SK-N-SH (cell line): ENCODE measurements at regions not wholly inside any gene's neighbourhood (a gene's known extent, or its start where the extent isn't known, plus 50 kb on each side); places are given as distances from the start of the nearest gene placed in this dataset.

Experiments used
- CTCF ChIA-PET: fragments of 300-600, 350-600 bp; formaldehyde crosslinking; extraction: SDS; loops from one replicate; lab custom pipeline; 2021; lab: Yijun Ruan, JAX
- POLR2A ChIA-PET: fragments of 350-600 bp; sonication (Branson Sonifier 250); formaldehyde crosslinking; extraction: SDS; loops from one replicate; lab custom pipeline; 2020; ENCODE audit warnings: antibody characterized with exemption, inconsistent platforms; lab: Yijun Ruan, JAX
- DNase-seq: peaks from one replicate; pipeline ENCODE4 v3.0.0; 2012
- H2AFZ ChIP-seq: fragments of 200-600 bp; sonication (generic); 2 replicates; pipeline ENCODE4 v1.8.1; 2016; ENCODE audit warnings: antibody characterized with exemption, mild to moderate bottlenecking, low read depth
- H3F3A ChIP-seq: fragments of 200-600 bp; sonication (generic); replicated peaks from 2 replicates; pipeline ENCODE3; 2016; ENCODE audit warnings: antibody characterized with exemption, mild to moderate bottlenecking; ENCODE audit not compliant: insufficient read depth
- H3K27ac ChIP-seq, 2 experiments: fragments of 200-500 bp in 1 of 2; fragments of 200-600 bp in 1 of 2; sonication (Bioruptor generic) in 1 of 2; sonication (generic), shearing (Covaris generic) in 1 of 2; 2 replicates each; pipeline versions ENCODE4 v1.5.1 to v1.6.1; 2014 to 2016; ENCODE audit warnings: low read depth in 2 of 2, inconsistent platforms in 1 of 2, low read length in 1 of 2, mild to moderate bottlenecking in 1 of 2, mixed read lengths in 1 of 2
- H3K27me3 ChIP-seq: fragments of 200-600 bp; sonication (generic), shearing (Covaris generic); 2 replicates; pipeline ENCODE4 v1.6.1; 2016; ENCODE audit warnings: mixed run types; ENCODE audit not compliant: insufficient read depth
- H3K36me3 ChIP-seq, 2 experiments: fragments of 200-500 bp in 1 of 2; fragments of 200-600 bp in 1 of 2; sonication (Bioruptor generic) in 1 of 2; sonication (generic) in 1 of 2; replicated peaks in 1 of 2; 2 replicates each; pipeline versions ENCODE3 to v1.5.1; 2014 to 2016; ENCODE audit warnings: low read length in 1 of 2, mild to moderate bottlenecking in 1 of 2; ENCODE audit not compliant: insufficient read depth in 2 of 2, control insufficient read depth in 1 of 2
- H3K4me1 ChIP-seq, 2 experiments: fragments of 200-500 bp in 1 of 2; fragments of 200-600 bp in 1 of 2; sonication (Bioruptor generic) in 1 of 2; sonication (generic), shearing (Covaris generic) in 1 of 2; 2 replicates each; pipeline versions ENCODE4 v1.5.1 to v1.6.1; 2014 to 2016; ENCODE audit warnings: low read depth in 1 of 2, low read length in 1 of 2, mixed run types in 1 of 2; ENCODE audit not compliant: insufficient read depth in 2 of 2, control insufficient read depth in 1 of 2
- H3K4me2 ChIP-seq: fragments of 200-600 bp; sonication (generic), shearing (Covaris generic); 2 replicates; pipeline ENCODE4 v1.6.1; 2017; ENCODE audit warnings: mixed run types
- H3K4me3 ChIP-seq, 2 experiments: fragments of 200-500 bp in 1 of 2; fragments of 200-600 bp in 1 of 2; sonication (Bioruptor generic) in 1 of 2; sonication (generic), shearing (Covaris generic) in 1 of 2; 2 replicates each; pipeline versions ENCODE4 v1.5.1 to v1.8.1; 2014 to 2016; ENCODE audit warnings: low read depth in 2 of 2, inconsistent platforms in 1 of 2, low read length in 1 of 2, mild to moderate bottlenecking in 1 of 2, mixed read lengths in 1 of 2, moderate library complexity in 1 of 2
- H3K79me2 ChIP-seq: fragments of 200-600 bp; sonication (generic); 2 replicates; pipeline ENCODE4 v1.8.1; 2017; ENCODE audit warnings: mild to moderate bottlenecking; ENCODE audit not compliant: insufficient read depth
- H3K9ac ChIP-seq: fragments of 200-600 bp; sonication (generic); 2 replicates; pipeline ENCODE4 v1.6.1; 2017; ENCODE audit warnings: mixed run types
- H3K9me2 ChIP-seq: fragments of 200-600 bp; sonication (generic); 2 replicates; pipeline ENCODE4 v1.6.1; 2017; ENCODE audit warnings: mixed run types
- H3K9me3 ChIP-seq: fragments of 200-600 bp; sonication (generic); 2 replicates; pipeline ENCODE4 v1.6.1; 2017; ENCODE audit warnings: mixed run types, mild to moderate bottlenecking, moderate library complexity
- H4K20me1 ChIP-seq: fragments of 200-600 bp; sonication (generic); 2 replicates; pipeline ENCODE4 v1.6.1; 2017; ENCODE audit warnings: mild to moderate bottlenecking, mixed run types; ENCODE audit not compliant: insufficient read depth
- CHD2 ChIP-seq: fragments of 150-350 bp; IDR thresholded peaks from 2 replicates; pipeline ENCODE4 v1.6.1; 2018; ENCODE audit warnings: low read length; ENCODE audit not compliant: partially characterized antibody
- ELF1 ChIP-seq: IDR thresholded peaks from 2 replicates; pipeline ENCODE4 v1.4.0; 2012
- FOXJ3 ChIP-seq: sonication (generic); formaldehyde crosslinking; IDR thresholded peaks from 2 replicates; pipeline ENCODE4 v1.5.1; 2020; ENCODE audit warnings: mild to moderate bottlenecking, missing genetic modification reagents
- FOXM1 ChIP-seq: IDR thresholded peaks from 2 replicates; pipeline ENCODE4 v1.4.0; 2012; ENCODE audit warnings: low read depth, mild to moderate bottlenecking
- GABPA ChIP-seq: IDR thresholded peaks from 2 replicates; pipeline ENCODE4 v1.4.0; 2012; ENCODE audit warnings: low read depth, mild to moderate bottlenecking
- GATA2 ChIP-seq: sonication (generic); formaldehyde crosslinking; IDR thresholded peaks from 2 replicates; pipeline ENCODE4 v1.5.0; 2020; ENCODE audit warnings: mild to moderate bottlenecking, missing genetic modification reagents
- JUND ChIP-seq: IDR thresholded peaks from 2 replicates; pipeline ENCODE4 v1.4.0; 2012
- MEF2A ChIP-seq: IDR thresholded peaks from 2 replicates; pipeline ENCODE4 v1.4.0; 2012; ENCODE audit warnings: low read depth, borderline replicate concordance
- MXI1 ChIP-seq: IDR thresholded peaks from 2 replicates; pipeline ENCODE4 v1.6.1; 2012; ENCODE audit warnings: mild to moderate bottlenecking, low read depth, low read length, improper control_type of control experiment
- NRF1 ChIP-seq: IDR thresholded peaks from 2 replicates; pipeline ENCODE4 v1.6.1; 2012; ENCODE audit warnings: low read depth, mild to moderate bottlenecking, low read length
- POLR2AphosphoS5 ChIP-seq: IDR thresholded peaks from 2 replicates; pipeline ENCODE4 v1.6.1; 2012; ENCODE audit warnings: low read depth, low read length
- RAD21 ChIP-seq: IDR thresholded peaks from 2 replicates; pipeline ENCODE4 v1.6.1; 2012; ENCODE audit warnings: mild to moderate bottlenecking, low read length
- RCOR1 ChIP-seq: fragments of 150-350 bp; IDR thresholded peaks from 2 replicates; pipeline ENCODE4 v1.6.1; 2017; ENCODE audit warnings: antibody characterized with exemption, low read length
- TCF12 ChIP-seq: IDR thresholded peaks from 2 replicates; pipeline ENCODE4 v1.4.0; 2012
- TEAD4 ChIP-seq: IDR thresholded peaks from 2 replicates; pipeline ENCODE4 v1.4.0; 2012; ENCODE audit warnings: mild to moderate bottlenecking, borderline replicate concordance; ENCODE audit not compliant: insufficient read depth
- WGBS: methylation state at CpG from one replicate; pipeline ENCODE4 v1.1.6; 2017; ENCODE audit warnings: low lambda C conversion rate; 5-methylcytosine and 5-hydroxymethylcytosine counted together
- TF ChIP-seq, protein P1 (sequence below): IDR thresholded peaks from 2 replicates; pipeline ENCODE4 v1.6.1; 2012; ENCODE audit warnings: mild to moderate bottlenecking, low read depth, low read length, moderate library complexity
- TF ChIP-seq, protein P2 (sequence below): IDR thresholded peaks from 2 replicates; pipeline ENCODE4 v1.4.0; 2012; ENCODE audit warnings: low read depth, borderline replicate concordance
- TF ChIP-seq, protein P3 (sequence below): IDR thresholded peaks from 2 replicates; pipeline ENCODE4 v1.4.0; 2012; ENCODE audit warnings: low read depth, borderline replicate concordance
- TF ChIP-seq, protein P4 (sequence below): IDR thresholded peaks from 2 replicates; pipeline ENCODE4; 2012

DNA sequence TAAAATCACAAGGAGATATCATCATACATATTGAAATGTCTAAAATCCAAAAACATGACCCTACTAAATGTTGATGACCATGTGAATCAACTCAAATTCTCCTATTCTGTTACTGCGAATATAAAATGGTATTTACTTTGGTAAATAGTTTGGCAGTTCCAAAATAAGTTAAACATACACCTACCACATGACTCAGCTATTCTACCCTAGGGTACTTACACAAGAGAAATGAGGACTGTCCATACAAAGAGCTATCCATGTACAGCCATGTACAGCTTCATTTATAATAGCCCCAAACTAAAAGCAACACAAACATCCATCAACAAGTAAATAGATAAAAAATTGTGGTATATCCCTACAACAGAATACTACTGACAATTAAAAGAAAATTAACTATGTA is 346.1 kb upstream of the TENM4 start:
- no peak overlapping the region for H3K27ac ChIP-seq
- no peaks in the 10 kb centered on the region for H3K27me3 ChIP-seq
- no peak overlapping the region for H3K4me3 ChIP-seq
- POLR2A ChIA-PET = no interaction called here
- H3F3A ChIP-seq = no peaks in the 10 kb centered on the region
- no peaks in the 10 kb centered on the region for H3K79me2 ChIP-seq
- TF ChIP-seq, protein P1, sequence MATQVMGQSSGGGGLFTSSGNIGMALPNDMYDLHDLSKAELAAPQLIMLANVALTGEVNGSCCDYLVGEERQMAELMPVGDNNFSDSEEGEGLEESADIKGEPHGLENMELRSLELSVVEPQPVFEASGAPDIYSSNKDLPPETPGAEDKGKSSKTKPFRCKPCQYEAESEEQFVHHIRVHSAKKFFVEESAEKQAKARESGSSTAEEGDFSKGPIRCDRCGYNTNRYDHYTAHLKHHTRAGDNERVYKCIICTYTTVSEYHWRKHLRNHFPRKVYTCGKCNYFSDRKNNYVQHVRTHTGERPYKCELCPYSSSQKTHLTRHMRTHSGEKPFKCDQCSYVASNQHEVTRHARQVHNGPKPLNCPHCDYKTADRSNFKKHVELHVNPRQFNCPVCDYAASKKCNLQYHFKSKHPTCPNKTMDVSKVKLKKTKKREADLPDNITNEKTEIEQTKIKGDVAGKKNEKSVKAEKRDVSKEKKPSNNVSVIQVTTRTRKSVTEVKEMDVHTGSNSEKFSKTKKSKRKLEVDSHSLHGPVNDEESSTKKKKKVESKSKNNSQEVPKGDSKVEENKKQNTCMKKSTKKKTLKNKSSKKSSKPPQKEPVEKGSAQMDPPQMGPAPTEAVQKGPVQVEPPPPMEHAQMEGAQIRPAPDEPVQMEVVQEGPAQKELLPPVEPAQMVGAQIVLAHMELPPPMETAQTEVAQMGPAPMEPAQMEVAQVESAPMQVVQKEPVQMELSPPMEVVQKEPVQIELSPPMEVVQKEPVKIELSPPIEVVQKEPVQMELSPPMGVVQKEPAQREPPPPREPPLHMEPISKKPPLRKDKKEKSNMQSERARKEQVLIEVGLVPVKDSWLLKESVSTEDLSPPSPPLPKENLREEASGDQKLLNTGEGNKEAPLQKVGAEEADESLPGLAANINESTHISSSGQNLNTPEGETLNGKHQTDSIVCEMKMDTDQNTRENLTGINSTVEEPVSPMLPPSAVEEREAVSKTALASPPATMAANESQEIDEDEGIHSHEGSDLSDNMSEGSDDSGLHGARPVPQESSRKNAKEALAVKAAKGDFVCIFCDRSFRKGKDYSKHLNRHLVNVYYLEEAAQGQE = no peak
- TF ChIP-seq FOXM1 = no peak
- TF ChIP-seq, protein P2, sequence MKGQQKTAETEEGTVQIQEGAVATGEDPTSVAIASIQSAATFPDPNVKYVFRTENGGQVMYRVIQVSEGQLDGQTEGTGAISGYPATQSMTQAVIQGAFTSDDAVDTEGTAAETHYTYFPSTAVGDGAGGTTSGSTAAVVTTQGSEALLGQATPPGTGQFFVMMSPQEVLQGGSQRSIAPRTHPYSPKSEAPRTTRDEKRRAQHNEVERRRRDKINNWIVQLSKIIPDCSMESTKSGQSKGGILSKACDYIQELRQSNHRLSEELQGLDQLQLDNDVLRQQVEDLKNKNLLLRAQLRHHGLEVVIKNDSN = no peak
- TF ChIP-seq TEAD4 = no peak
- no peak for TF ChIP-seq RCOR1
- TF ChIP-seq POLR2AphosphoS5 = no peak
- no peak for TF ChIP-seq JUND
- TF ChIP-seq, all 33 proteins: peak for 0
- no peaks in the 10 kb centered on the region for H3K4me1 ChIP-seq
- no peak for DNase-seq
- H4K20me1 ChIP-seq = no peaks in the 10 kb centered on the region
- H2AFZ ChIP-seq = no peak overlapping the region
- no peak overlapping the region for H3K9ac ChIP-seq
- H3K9me2 ChIP-seq = no peaks in the 10 kb centered on the region
- CTCF ChIA-PET = no interaction called here
- H3K4me2 ChIP-seq = no peak overlapping the region
- no peaks in the 10 kb centered on the region for H3K9me3 ChIP-seq
- no peaks in the 10 kb centered on the region for H3K36me3 ChIP-seq
- WGBS = 15% methylated on average over 1 of the region's 1 CpG

- H3K4me3 ChIP-seq = no peak overlapping the region
- ChIA-PET CTCF (no interaction called here), POLR2A (no interaction called here)
- no peaks in the 10 kb centered on the region for H4K20me1 ChIP-seq
- no peaks in the 10 kb centered on the region for H3K9me2 ChIP-seq
- H3K4me2 ChIP-seq = no peak overlapping the region
- no peak overlapping the region for H3K27ac ChIP-seq
- H3F3A ChIP-seq = no peaks in the 10 kb centered on the region
- no peak for DNase-seq
- 21% methylated on average over 4 of the region's 4 CpGs for WGBS
- no peaks in the 10 kb centered on the region for H3K27me3 ChIP-seq
- H3K9ac ChIP-seq = no peak overlapping the region
- no peaks in the 10 kb centered on the region for H3K9me3 ChIP-seq
- H3K4me1 ChIP-seq = no peaks in the 10 kb centered on the region
- no peak overlapping the region for H2AFZ ChIP-seq
- no peaks in the 10 kb centered on the region for H3K79me2 ChIP-seq
- H3K36me3 ChIP-seq = no peaks in the 10 kb centered on the region
- TF ChIP-seq FOXM1 = no peak
- TF ChIP-seq POLR2AphosphoS5 = no peak
- TF ChIP-seq FOXJ3 (CRISPR knock-in tag) = no peak
- TF ChIP-seq CHD2 = no peak
- TF ChIP-seq ELF1 = no peak
- TF ChIP-seq MEF2A = no peak
- TF ChIP-seq, protein P3, sequence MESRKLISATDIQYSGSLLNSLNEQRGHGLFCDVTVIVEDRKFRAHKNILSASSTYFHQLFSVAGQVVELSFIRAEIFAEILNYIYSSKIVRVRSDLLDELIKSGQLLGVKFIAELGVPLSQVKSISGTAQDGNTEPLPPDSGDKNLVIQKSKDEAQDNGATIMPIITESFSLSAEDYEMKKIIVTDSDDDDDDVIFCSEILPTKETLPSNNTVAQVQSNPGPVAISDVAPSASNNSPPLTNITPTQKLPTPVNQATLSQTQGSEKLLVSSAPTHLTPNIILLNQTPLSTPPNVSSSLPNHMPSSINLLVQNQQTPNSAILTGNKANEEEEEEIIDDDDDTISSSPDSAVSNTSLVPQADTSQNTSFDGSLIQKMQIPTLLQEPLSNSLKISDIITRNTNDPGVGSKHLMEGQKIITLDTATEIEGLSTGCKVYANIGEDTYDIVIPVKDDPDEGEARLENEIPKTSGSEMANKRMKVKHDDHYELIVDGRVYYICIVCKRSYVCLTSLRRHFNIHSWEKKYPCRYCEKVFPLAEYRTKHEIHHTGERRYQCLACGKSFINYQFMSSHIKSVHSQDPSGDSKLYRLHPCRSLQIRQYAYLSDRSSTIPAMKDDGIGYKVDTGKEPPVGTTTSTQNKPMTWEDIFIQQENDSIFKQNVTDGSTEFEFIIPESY = no peak
- no peak for TF ChIP-seq RAD21
- no peak for TF ChIP-seq MXI1
- no peak for TF ChIP-seq NRF1
- TF ChIP-seq, protein P4, sequence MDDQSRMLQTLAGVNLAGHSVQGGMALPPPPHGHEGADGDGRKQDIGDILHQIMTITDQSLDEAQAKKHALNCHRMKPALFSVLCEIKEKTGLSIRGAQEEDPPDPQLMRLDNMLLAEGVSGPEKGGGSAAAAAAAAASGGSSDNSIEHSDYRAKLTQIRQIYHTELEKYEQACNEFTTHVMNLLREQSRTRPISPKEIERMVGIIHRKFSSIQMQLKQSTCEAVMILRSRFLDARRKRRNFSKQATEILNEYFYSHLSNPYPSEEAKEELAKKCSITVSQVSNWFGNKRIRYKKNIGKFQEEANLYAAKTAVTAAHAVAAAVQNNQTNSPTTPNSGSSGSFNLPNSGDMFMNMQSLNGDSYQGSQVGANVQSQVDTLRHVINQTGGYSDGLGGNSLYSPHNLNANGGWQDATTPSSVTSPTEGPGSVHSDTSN = no peak
- no peak for TF ChIP-seq JUND
- TF ChIP-seq GATA2 (CRISPR knock-in tag) = no peak
- TF ChIP-seq, protein P1 = no peak
- no peak for TF ChIP-seq GABPA
- no peak for TF ChIP-seq TCF12
These were observed 343.0 kb upstream of the TENM4 start for GRCh38 chr11:79783833-79784232.
